ENCODE measurements at regions not wholly inside any gene's neighbourhood (a gene's known extent, or its start where the extent isn't known, plus 50 kb on each side); places are given as distances from the start of the nearest gene placed in this dataset.

DNA sequence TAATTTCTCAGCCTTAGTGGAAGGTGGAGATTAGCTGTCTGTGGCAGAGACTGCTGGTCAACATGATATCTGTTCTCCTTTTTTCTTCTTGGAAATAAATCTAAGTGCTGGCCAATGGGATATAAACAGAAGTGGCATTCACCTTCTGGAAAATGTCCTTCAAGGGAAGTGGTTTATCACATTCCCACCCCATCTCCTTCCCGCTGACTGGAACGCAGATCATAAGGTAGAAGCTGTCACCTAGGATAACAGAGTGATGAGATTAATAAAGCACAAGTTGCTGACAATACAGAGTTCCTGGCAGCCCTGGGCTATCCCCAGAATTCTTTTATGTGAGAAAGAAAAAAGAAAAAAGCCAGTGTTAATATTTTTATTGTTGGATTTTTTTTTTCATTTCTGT lies 109.7 kb upstream of the OSMR start:
- TF ChIP-seq, protein P1, sequence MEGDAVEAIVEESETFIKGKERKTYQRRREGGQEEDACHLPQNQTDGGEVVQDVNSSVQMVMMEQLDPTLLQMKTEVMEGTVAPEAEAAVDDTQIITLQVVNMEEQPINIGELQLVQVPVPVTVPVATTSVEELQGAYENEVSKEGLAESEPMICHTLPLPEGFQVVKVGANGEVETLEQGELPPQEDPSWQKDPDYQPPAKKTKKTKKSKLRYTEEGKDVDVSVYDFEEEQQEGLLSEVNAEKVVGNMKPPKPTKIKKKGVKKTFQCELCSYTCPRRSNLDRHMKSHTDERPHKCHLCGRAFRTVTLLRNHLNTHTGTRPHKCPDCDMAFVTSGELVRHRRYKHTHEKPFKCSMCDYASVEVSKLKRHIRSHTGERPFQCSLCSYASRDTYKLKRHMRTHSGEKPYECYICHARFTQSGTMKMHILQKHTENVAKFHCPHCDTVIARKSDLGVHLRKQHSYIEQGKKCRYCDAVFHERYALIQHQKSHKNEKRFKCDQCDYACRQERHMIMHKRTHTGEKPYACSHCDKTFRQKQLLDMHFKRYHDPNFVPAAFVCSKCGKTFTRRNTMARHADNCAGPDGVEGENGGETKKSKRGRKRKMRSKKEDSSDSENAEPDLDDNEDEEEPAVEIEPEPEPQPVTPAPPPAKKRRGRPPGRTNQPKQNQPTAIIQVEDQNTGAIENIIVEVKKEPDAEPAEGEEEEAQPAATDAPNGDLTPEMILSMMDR (conservative IDR thresholded peaks at IDR 0.05; ENCODE audit: low read depth, low read length) = no peak
- TF ChIP-seq EZH2 (IDR thresholded peaks at IDR 0.05; ENCODE audit: borderline replicate concordance, low read depth, low read length, poor library complexity, severe bottlenecking) = no peak

Data from A673 (cell line).